Lower leg skin (tissue), 3 donors: ENCODE measurements at regions not wholly inside any gene's neighbourhood (a gene's known extent, or its start where the extent isn't known, plus 50 kb on each side); places are given as distances from the start of the nearest gene placed in this dataset.

ENCODE experiments used
- POLR2A ChIP-seq, 2 donors: fragments of 450-650 bp; IDR thresholded peaks; one replicate each; pipeline ENCODE4 v1.6.1; 2016 to 2017; ENCODE audit warnings: antibody characterized with exemption in 2 of 2, mild to moderate bottlenecking in 1 of 2, moderate library complexity in 1 of 2
- TF ChIP-seq, protein P1 (sequence below), 3 donors: fragments of 450-650 bp; IDR thresholded peaks; one replicate each; pipeline ENCODE4 v1.5.1; 2016; ENCODE audit warnings: antibody characterized with exemption in 3 of 3, mild to moderate bottlenecking in 3 of 3, moderate library complexity in 2 of 3

DNA sequence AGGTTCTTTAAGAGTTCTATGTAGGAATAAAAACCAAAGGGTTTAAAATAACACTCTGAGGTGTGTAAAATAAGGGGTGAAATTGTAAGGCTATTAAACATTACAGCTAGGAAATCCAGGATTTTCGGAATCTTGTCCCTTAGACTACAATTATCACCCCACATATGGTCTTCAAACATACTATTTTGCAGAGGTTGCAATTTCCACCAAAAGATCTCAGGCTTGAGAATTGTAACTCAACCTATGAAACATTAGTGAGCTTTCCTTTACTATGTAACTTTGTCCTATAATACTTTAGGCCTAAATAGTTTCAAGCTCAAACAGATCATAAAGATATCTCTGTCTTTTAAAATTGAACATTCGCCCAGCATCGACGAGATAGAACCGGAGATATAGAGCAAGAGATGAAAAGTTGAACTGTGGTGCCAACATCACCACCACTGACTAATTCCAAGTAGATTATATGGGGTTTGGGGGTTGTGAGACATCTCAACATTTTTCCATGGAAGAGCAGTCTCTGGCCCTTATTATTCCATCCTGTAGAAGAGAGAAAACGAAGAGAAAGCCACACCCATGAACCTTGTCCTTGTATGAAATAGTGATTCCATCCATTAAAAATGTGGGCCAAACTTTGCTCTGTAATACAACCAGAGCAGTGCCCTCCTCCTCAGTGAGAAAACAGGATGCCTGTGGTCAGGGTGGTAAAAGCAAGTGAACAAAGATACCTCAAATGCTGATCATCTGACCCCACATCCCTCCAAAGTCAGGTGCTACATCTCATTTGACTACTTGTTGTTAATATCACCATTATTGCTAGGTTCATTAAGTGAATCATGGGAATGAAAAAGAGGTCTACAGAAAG, 284.5 kb upstream of the GJE1 start:
- no peak for TF ChIP-seq POLR2A (IDR thresholded peaks at IDR 0.05)
- TF ChIP-seq, protein P1, sequence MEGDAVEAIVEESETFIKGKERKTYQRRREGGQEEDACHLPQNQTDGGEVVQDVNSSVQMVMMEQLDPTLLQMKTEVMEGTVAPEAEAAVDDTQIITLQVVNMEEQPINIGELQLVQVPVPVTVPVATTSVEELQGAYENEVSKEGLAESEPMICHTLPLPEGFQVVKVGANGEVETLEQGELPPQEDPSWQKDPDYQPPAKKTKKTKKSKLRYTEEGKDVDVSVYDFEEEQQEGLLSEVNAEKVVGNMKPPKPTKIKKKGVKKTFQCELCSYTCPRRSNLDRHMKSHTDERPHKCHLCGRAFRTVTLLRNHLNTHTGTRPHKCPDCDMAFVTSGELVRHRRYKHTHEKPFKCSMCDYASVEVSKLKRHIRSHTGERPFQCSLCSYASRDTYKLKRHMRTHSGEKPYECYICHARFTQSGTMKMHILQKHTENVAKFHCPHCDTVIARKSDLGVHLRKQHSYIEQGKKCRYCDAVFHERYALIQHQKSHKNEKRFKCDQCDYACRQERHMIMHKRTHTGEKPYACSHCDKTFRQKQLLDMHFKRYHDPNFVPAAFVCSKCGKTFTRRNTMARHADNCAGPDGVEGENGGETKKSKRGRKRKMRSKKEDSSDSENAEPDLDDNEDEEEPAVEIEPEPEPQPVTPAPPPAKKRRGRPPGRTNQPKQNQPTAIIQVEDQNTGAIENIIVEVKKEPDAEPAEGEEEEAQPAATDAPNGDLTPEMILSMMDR (IDR thresholded peaks at IDR 0.05) = no peak
